GM19023 (cell line): ENCODE measurements at regions not wholly inside any gene's neighbourhood (a gene's known extent, or its start where the extent isn't known, plus 50 kb on each side); places are given as distances from the start of the nearest gene placed in this dataset.

Experiments used
- ATAC-seq: cut with Tn5 transposase; IDR thresholded peaks from one replicate; pipeline ENCODE4 v1.9.1; 2021; ENCODE audit warnings: mild to moderate bottlenecking, moderate library complexity; ENCODE audit not compliant: unreplicated experiment

DNA sequence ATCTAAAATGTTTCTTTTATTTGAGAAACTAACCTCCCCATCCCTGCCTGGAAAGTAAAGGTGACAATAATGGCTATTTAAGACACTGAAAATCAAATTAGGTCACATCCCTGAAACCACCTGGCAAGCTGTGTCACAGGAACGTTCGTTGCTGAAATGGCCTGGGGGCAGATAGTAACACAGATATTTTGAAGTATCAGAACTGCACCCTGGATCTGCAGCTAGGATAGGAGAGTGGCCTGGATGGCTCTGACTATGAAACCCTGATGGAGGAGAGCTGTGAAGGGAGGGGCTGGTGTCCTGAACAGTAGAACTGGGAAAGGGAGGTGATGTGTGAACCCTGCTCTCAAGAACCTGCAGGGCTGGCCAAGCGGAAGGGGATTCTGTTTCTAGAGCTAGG, 648.3 kb upstream of the CFAP20DC start:
- ATAC-seq = no peak

- no peak for ATAC-seq
Observed at GRCh38 chr3:59696783-59697182, 647.0 kb upstream of the CFAP20DC start.

DNA sequence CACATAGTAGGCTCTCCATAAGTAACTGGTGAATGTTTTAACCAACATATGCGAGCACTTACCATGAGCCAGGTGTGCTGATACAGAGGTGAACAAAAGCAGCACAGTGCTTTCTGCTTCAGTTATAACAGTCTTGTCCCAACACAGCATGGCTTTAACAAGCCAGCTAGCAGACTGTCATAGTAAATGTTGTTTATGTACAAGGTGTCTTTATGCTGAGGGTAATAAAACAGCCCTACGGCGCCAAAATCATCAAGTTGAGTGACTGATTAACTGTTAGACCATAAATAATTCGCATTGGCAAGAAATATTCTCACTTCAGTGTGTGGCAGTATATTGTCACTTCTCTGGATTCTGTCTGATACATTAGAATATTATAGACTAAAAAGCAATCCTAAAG, 646.0 kb upstream of the CFAP20DC start:
- no peak for ATAC-seq

DNA sequence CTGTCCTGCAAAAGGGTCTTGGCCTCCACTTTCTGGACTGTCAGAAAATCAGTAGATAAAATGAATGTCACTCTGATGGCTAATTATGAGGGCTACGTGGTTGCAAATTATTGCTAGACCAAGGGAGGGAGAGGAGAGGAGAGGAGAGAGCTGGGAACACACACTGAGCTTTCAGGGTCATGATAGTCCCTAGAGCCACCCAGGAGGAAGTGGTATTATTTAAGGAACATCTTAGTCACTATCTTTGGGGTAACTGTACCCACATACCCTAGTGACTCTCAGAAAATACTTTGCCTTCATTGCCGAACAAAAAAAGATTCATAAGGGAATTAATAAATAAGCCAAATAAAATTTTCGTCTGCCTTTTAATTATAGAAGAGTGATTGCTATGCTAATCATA, 642.3 kb upstream of the CFAP20DC start:
- no peak for ATAC-seq

DNA sequence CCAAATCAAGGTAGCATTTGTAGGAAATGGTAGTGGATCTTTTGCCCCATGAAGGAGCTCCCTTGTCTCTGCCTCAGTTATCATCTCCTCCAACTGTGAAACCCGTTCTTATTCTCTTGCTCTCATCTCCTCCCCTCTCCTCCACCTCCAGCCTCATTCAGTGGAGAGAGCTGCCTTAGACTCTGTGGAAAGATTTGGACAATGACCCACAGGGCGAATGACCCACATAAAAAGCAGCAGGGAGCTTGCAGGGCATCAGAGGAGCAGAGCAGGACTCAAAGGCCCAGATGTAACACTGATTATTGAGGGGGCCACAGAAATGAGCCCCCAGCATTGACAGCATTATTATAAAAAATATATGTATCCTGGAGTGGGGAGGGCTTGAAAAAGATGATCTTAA, 641.1 kb upstream of the CFAP20DC start:
- ATAC-seq = no peak

GRCh38 chr3:59688636-59689035, 638.8 kb upstream of the CFAP20DC start:
- no peak for ATAC-seq

DNA sequence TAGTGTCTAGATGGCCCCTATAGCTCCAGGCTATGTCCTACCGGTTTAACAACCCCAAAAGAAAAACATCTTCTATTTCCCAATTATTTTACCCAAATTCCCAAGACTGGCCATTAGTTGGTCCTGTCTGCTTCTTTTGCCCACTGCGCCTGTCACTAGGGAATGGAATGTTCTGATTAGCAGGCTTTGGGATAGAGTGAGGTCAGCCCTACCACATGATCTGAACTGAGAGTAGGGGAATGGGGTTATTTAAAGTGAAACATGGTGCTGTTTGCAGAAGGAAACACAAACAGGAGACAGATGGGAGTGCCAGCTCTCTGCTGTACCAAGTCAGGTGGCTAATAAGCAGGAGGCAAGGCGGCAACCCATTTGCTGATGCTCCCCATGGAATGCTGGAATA, 635.6 kb upstream of the CFAP20DC start:
- no peak for ATAC-seq

- ATAC-seq = no peak
Observed at GRCh38 chr3:59684766-59685165, 634.9 kb upstream of the CFAP20DC start.

DNA sequence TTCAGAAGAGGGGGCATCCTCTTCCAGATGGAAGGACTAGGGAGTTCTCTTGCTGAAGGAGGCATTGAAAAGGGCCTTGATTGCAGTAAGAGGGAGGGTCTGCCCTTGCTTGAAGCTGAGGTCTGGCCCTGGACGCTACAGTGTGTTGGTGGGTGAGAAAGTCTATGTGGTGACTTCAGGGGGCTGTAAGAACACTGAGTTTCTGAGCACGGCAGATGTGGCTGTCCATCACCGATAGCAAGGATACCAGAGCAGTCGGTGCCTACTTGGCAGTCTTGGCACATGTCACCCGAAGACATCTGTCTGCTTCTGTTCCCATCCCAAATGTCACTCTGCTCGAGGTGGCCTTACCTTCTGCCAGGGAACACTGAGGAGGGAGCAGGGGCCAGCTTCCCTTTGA, 631.1 kb upstream of the CFAP20DC start:
- no peak for ATAC-seq

- no peak for ATAC-seq
Observed at GRCh38 chr3:59677747-59678702, 628.2 kb upstream of the CFAP20DC start.

GRCh38 chr3:59675495-59675894, 625.7 kb upstream of the CFAP20DC start:
- no peak for ATAC-seq

DNA sequence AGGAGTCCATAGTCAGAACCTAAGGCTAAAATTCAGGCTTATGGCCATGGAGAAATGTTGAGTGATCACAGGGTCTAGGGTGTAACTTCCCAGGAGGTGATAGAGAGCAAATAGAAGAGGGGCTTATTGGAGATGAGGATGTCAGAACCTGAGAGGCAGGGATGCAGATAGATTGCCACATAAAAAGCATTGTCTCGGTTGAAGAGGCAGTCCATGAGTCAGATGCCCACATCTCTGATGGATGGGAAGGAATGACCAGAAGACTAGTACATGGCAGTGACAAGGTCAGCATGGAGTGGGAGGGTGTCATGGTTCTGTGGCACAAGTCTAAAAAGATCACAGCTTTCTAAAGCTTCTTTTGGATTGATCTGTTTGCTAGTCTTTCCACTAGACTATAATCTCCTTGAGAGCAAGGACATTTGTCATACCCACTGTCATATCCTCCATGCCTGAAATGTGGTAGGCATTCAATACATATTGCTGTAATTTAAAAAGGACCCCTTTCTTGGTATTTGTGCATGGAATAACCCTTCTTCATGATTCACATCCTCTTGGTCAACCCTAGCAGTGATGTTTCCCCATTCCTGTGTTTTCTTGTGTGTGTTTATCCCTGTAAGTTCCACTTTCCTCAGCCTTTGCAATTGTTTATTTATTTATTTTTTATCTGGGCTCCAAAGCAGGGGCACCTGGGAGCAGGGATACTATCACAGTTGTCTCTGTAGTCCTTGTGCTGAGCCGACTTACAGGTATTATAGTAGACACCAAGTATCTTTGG, 613.4 kb upstream of the CFAP20DC start:
- ATAC-seq = no peak

DNA sequence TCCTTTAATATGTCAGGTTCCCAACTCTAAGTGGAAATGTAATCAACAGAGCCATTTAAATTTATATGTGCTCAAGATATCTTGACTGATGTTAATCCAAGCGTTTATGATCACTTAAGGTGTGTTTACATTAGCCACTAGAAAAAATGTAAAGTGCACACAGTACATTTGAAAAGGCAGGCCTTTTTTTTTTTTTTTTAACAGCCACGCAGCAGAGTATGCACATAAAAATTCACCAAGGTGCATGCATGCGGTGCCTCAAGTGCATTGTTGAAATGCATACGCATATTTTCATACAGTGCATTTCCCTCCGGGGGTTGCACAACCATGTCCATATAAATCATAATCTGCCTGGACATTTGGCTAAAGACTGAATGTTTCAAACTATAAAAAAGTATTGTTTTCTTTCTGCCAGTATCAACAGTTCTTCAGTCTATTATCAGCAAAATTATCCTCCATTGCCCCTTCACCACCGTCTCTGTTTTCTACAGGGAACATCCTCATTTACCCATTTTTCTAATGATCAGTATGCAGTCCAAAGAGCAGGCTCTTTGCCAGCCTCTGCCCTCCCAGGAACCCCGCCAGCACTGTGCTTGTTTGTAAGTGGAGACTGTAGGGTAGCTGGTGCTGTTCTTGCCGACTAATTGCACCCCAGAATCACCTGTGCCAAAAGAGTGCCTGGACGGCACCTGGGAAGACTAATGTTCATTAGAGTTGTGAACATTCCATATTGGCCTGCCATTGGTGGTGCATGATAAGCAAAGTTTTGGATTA, 611.2 kb upstream of the CFAP20DC start:
- ATAC-seq = no peak

- ATAC-seq = no peak
Observed at GRCh38 chr3:59660376-59660775, 610.6 kb upstream of the CFAP20DC start.

GRCh38 chr3:59659755-59660154, 609.9 kb upstream of the CFAP20DC start:
- ATAC-seq = no peak

- ATAC-seq = no peak
Observed at GRCh38 chr3:59658866-59659265, 609.0 kb upstream of the CFAP20DC start.

GRCh38 chr3:59658274-59658673, 608.4 kb upstream of the CFAP20DC start:
- ATAC-seq = no peak

DNA sequence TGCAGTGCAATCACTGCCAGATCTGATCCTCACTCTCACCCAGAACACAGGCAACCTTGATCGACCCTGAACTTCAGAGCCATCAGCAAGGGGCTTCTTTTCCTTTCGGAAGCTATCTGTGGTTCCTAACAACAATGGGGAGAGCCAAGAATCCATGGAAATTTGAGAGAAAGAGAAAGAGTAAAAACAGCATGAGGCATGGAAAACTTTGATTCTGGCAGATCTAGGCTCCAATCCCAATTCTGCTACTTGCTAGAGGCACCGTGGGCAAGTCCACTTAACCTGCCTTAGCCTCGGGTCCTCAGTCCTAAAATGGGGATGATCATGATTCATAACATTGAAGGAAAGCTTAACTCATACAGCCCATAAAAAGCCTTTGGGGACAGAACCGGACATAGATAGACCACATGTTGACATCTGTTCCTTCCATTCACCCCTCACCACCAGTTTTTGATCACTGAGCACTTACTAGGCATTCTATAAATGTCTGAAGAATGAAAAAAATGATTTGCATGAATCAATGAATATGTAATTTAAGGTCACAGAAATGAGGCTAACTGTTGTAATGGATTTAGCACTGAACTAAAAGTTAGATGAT, 605.7 kb upstream of the CFAP20DC start:
- no peak for ATAC-seq

- ATAC-seq = no peak
Observed at GRCh38 chr3:59654480-59655417, 604.9 kb upstream of the CFAP20DC start.

- no peak for ATAC-seq
Observed at GRCh38 chr3:59654123-59654479, 604.3 kb upstream of the CFAP20DC start.
